ENCODE measurements at regions not wholly inside any gene's neighbourhood (a gene's known extent, or its start where the extent isn't known, plus 50 kb on each side); places are given as distances from the start of the nearest gene placed in this dataset.

- no peak overlapping the region for H3K4me3 ChIP-seq (ENCODE audit: low read length)
- H3K4me1 ChIP-seq (ENCODE audit: low read length) = no peaks in the 10 kb centered on the region
- H3K79me2 ChIP-seq (ENCODE audit: low read length) = no peaks in the 10 kb centered on the region
- DNase-seq = no peak
- H3K4me2 ChIP-seq (ENCODE audit: low read depth, low read length) = no peak overlapping the region
- TF ChIP-seq CTCF (IDR thresholded peaks at IDR 0.05; ENCODE audit: low read length) (no peak), EZH2 (optimal IDR thresholded peaks at IDR 0.05; ENCODE audit: low read depth, low read length) (no peak), EZH2phosphoT487 (IDR thresholded peaks at IDR 0.05; ENCODE audit: low read length) (no peak)
- H3K9me2 ChIP-seq (replicated peaks; ENCODE audit: insufficient read depth, low read length) = no peaks in the 10 kb centered on the region
- H3K36me3 ChIP-seq (replicated peaks; ENCODE audit: insufficient read depth, low read length) = no peaks in the 10 kb centered on the region
- H3K27ac ChIP-seq (ENCODE audit: low read length) = no peak overlapping the region
- H3K27me3 ChIP-seq (replicated peaks; ENCODE audit: insufficient read depth, low read length) = no peaks in the 10 kb centered on the region
- H3F3A ChIP-seq (ENCODE audit: insufficient read depth, low read length) = no peaks in the 10 kb centered on the region
- H3K9ac ChIP-seq (ENCODE audit: low read length) = no peak overlapping the region
- H4K20me1 ChIP-seq (ENCODE audit: insufficient read depth, low read length) = no peaks in the 10 kb centered on the region
- H2AFZ ChIP-seq (ENCODE audit: low read length) = no peak overlapping the region
- H3K9me3 ChIP-seq (replicated peaks; ENCODE audit: insufficient read depth, low read length) = no peaks in the 10 kb centered on the region
These were observed 212.8 kb downstream of the SPANXN3 start for GRCh38 chrX:143304518-143304917.

GRCh38 chrX:143304025-143304424, 213.2 kb downstream of the SPANXN3 start:
- Histone ChIP-seq H3K4me1 (ENCODE audit: low read length) (no peaks in the 10 kb centered on the region), H3K9me3 (replicated peaks; ENCODE audit: insufficient read depth, low read length) (no peaks in the 10 kb centered on the region), H3K4me3 (ENCODE audit: low read length) (no peak overlapping the region), H3K36me3 (replicated peaks; ENCODE audit: insufficient read depth, low read length) (no peaks in the 10 kb centered on the region), H3K79me2 (ENCODE audit: low read length) (no peaks in the 10 kb centered on the region), H4K20me1 (ENCODE audit: insufficient read depth, low read length) (no peaks in the 10 kb centered on the region), H3F3A (ENCODE audit: insufficient read depth, low read length) (no peaks in the 10 kb centered on the region), H3K9ac (ENCODE audit: low read length) (no peak overlapping the region), H2AFZ (ENCODE audit: low read length) (no peak overlapping the region), H3K4me2 (ENCODE audit: low read depth, low read length) (no peak overlapping the region), H3K9me2 (replicated peaks; ENCODE audit: insufficient read depth, low read length) (no peaks in the 10 kb centered on the region), H3K27me3 (replicated peaks; ENCODE audit: insufficient read depth, low read length) (no peaks in the 10 kb centered on the region), H3K27ac (ENCODE audit: low read length) (no peak overlapping the region)
- no peak for TF ChIP-seq EZH2phosphoT487 (IDR thresholded peaks at IDR 0.05; ENCODE audit: low read length)
- TF ChIP-seq EZH2 (optimal IDR thresholded peaks at IDR 0.05; ENCODE audit: low read depth, low read length) = no peak
- no peak for TF ChIP-seq CTCF (IDR thresholded peaks at IDR 0.05; ENCODE audit: low read length)
- no peak for DNase-seq

GRCh38 chrX:143298663-143299241, 218.5 kb downstream of the SPANXN3 start:
- Histone ChIP-seq H2AFZ (ENCODE audit: low read length) (no peak overlapping the region), H4K20me1 (ENCODE audit: insufficient read depth, low read length) (no peaks in the 10 kb centered on the region), H3K36me3 (replicated peaks; ENCODE audit: insufficient read depth, low read length) (no peaks in the 10 kb centered on the region), H3K4me2 (ENCODE audit: low read depth, low read length) (no peak overlapping the region), H3K27ac (ENCODE audit: low read length) (no peak overlapping the region), H3K9ac (ENCODE audit: low read length) (no peak overlapping the region), H3K9me2 (replicated peaks; ENCODE audit: insufficient read depth, low read length) (no peaks in the 10 kb centered on the region), H3K27me3 (replicated peaks; ENCODE audit: insufficient read depth, low read length) (no peaks in the 10 kb centered on the region), H3K4me3 (ENCODE audit: low read length) (no peak overlapping the region), H3K9me3 (replicated peaks; ENCODE audit: insufficient read depth, low read length) (no peaks in the 10 kb centered on the region), H3K4me1 (ENCODE audit: low read length) (no peaks in the 10 kb centered on the region), H3K79me2 (ENCODE audit: low read length) (no peaks in the 10 kb centered on the region), H3F3A (ENCODE audit: insufficient read depth, low read length) (no peaks in the 10 kb centered on the region)
- TF ChIP-seq EZH2 (optimal IDR thresholded peaks at IDR 0.05; ENCODE audit: low read depth, low read length) = no peak
- TF ChIP-seq CTCF (IDR thresholded peaks at IDR 0.05; ENCODE audit: low read length) = no peak
- TF ChIP-seq EZH2phosphoT487 (IDR thresholded peaks at IDR 0.05; ENCODE audit: low read length) = no peak
- DNase-seq = no peak
